HG03045 (cell line): ENCODE measurements at regions not wholly inside any gene's neighbourhood (a gene's known extent, or its start where the extent isn't known, plus 50 kb on each side); places are given as distances from the start of the nearest gene placed in this dataset.
A peak's percentile ranks its signal among the peaks of the same experiment; 100 is the strongest.

ENCODE experiments used
- ATAC-seq: cut with Tn5 transposase; IDR thresholded peaks from one replicate; pipeline ENCODE4 v1.9.1; 2021; ENCODE audit warnings: mild to moderate bottlenecking, moderate library complexity; ENCODE audit not compliant: unreplicated experiment

DNA sequence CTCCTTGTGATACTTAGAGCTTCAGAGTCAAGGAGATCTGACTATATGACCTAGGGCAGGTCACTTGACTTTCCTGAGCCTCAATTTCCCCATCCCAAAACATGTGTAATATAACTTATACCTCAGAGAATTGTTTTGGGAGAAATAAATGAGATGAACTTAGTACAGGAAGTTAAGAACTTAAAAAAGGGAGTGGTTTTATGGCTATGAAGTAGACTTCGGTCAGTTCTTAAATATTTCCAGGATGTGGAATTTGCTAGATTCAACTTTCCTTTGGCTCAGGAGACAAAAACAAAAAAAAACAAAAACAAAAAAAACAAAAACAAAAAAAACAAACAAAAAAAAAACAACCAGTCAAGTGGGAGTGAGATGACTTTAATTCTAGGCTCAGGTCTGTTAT is 116.7 kb downstream of the EDEM1 start:
- ATAC-seq: no peak

DNA sequence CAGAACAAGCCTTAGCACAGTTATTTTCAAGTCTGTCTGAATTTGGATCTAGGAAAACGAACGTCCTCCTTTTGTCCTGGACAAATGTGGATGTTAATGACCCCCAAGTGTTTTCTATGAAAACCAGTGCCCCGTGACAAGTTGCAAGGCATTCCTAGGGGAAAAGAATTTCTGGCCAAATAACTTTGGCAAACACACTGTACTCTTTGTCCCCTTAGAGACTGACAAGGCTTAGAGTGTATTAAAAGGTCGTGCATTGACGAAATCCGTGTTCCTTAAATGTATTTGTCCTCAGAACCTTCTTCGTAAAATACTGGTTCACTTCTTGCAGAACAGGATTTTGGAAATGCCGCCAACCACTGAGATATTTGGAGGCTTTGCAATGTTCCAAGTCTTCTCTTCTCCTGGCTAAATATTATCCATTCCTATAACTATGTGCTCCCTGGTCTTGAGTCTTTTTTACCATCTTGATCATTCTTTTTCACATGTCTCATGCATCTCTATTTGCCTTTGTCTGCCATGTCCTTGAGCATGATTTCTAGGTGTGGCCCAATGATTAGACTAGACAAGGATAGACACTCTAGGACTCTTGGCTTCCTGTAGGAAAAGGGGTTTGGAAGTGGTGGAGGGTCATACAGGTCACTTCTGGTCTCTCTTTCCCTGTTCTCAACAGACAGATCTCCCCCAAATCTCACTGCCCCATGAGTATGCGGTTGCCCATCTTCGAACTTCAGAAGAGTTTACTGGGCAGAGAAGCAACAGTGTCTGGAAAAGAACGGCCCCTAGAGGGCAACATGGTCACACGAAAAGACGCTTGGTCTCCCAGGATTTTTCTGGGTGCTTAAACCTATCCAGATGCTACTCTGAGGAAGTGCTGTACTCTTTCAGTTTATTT is 117.5 kb downstream of the EDEM1 start:
- peak; percentile 71 for ATAC-seq

DNA sequence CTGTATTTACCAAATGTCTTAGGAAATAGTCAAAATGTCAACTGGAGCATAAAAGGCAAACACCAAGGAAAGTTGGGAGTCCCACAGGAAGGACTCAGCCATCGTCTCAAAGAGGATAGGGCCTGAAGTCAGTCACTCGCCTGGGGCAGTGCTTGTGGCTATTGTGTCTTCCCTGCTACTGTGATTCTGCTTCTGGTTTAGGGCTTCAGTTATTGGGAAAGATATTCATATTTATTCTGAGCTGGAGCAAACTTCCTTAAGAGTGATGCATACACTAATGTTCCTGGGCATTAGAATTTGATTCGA is 118.1 kb downstream of the EDEM1 start:
- ATAC-seq: no peak

DNA sequence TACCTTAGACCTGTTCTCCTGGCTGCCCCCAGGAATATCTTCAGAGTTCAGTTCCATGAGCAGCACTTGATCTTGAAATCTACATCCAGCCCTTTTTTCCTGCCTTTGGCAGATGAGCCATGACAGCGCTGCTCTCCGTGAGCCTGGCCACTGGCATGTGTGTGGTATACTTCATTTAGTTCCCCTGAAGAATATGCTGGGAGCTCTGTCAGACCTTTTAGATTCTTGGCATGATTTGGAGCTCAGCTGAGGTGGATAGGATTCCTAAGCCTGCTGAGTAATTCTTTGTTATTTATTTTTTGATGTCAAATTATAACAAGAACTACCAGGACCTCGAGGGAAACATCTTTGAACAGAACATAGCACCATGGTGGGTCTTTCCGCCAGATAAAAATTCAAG is 121.7 kb downstream of the EDEM1 start:
- no peak for ATAC-seq

DNA sequence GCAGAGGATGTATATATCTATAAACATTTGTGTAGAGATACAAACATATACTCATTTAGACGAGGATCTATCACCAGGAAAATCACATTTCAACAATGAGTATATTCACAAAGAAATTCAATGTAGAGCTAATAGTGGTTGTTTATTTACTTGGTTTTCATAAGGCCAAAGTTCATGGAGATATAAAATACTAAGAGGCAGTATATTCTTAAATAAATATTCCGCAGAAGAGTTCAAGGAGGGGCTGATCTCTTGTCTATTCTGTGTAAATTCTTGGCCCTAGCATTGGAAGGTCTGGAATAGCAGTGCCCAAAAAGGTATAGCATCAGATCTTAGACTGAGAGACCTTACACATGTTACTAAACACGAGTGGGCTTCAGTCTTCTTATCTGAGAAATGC is 122.1 kb downstream of the EDEM1 start:
- no peak for ATAC-seq

DNA sequence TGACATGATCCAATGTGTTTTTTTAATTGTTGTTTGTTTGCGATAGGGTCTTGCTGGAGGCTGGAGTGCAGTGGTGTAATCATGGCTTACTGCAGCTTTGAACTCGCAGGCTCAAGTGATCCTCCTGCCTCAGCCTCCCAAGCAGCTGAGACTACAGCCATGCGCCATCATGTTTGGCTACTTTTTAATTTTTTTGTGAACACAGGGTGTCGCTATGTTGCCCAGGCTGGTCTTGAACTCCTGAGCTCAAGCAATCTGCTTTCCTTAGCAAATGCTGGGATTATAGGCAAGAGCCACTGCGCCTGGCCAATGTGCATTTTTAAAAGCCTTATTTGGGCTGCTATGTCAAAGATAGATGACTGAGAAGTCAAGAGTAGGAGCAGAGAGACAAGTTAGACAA is 123.0 kb downstream of the EDEM1 start:
- ATAC-seq: no peak

DNA sequence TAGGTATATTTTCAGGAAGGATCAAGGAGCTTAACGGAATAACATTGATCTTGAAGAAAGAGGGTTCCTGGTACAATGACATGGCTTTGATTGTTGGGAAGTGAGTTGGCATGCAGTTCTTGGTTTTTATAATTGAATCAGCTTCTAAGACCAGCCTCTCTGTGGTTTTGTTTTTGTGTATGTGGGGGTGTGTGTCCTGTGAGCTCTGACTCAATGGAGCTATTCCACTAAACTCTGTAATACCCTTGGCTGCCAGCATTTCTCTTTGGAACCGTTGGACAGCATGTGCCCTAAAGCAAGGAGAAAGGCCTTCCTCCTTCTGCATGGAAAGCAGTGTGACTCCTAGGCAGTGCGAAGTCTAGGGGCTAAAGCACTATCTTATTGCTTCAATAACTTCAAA is 124.8 kb downstream of the EDEM1 start:
- no peak for ATAC-seq

DNA sequence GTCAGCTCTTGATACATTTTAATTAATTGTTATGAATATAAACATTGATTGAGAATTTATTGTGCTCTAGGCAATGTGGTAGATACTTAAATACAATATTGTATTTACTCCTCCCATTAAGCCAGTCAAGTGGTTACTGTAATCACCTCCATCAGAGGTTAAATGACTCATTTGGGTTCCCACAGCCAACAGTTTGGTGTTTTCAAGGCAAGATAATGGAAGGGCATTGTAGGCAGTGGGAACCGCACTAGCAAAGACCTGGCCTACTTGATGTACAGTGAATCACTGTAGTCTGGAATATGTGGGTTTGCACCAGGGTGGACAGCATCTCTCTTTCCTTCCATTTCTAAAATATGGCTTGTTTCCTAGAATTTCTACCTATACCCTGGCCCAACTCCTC is 127.4 kb downstream of the EDEM1 start:
- no peak for ATAC-seq

DNA sequence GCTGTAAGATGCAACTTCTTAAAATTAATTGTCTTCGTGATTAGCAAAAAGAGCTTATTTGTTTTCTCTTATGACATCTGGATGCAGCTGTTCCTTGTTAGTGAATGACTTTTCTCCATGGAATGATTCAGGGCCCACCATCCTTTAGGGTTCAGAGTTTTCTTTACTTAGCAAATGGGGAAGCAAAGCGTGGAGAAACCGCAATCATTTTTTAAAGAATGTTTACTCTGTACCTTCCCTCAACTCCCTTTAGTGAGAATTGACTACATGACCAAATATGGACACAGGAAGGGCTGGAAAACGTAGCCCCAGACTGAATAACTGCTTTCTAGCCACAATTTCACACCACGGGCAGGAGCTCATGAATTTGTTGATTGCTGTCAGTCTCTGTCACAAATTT is 130.1 kb downstream of the EDEM1 start:
- ATAC-seq: no peak

DNA sequence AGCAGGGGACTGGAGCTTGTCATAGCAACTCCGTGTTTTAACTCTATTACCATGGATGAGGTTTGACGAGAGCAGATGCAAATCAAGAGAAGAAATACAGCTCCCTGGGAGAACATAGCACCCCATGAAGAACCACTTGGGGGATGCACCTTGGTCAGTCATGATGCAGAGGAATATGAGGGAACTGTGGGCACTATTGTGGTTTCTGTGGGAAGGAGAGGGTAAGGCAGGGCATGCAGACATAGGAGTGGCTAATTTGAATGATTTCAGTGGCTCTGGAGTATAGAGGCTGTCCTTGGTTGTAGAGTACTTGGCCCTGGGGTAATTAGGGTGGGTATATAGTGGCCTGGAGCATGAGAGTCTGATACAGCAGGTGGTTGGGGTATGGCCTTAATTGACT is 131.9 kb downstream of the EDEM1 start:
- no peak for ATAC-seq

DNA sequence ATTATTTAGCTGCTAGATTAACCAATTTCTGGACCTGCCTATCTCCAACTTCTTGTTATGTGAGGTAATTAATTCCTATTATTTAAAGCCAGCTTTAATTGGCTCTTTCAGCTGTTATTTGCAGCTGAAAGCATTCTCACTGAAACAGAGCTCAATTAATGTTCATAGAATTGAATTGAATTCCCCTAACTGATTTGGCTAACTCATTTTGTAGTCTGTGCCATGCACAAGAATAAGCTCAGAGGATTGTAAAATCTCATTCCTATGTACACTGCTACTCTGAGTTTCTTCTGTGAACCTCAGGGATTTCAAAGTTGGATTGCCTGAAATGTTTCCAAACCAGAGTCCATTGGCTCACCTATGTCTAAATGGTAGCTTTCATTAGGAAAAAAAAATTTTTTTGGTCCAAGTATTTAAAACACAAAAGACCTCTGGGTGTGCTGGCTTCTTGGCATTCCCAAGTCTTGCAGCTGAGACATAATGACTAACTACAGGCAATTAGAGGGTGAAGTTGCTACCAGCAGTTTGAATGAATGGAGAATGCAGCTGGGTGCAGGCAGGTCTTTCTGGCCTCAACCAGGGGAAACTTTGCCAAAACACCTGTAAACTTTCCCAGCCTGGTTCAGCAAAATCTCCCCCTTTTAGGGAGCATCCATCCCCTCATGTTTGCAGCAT is 134.3 kb downstream of the EDEM1 start:
- no peak for ATAC-seq

DNA sequence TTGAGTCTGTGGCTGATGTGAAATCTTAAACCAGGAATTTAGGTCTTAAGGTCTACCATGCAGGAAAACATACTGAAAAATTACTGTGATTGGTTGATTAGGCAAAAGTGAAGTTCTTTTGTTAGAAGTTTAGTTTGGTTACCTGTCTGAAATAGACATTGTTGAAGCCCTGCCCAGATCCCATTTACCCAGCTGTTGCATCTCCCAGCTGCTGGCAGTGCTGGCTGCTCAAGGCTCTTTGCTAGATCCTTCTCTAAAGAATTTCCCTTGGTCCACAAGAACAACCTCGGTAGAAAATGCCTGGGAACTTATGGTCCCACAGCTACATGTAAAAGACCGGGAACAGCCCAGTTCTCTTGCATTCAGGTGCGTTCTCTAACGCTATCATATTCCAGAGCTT is 137.3 kb downstream of the EDEM1 start:
- ATAC-seq: no peak

DNA sequence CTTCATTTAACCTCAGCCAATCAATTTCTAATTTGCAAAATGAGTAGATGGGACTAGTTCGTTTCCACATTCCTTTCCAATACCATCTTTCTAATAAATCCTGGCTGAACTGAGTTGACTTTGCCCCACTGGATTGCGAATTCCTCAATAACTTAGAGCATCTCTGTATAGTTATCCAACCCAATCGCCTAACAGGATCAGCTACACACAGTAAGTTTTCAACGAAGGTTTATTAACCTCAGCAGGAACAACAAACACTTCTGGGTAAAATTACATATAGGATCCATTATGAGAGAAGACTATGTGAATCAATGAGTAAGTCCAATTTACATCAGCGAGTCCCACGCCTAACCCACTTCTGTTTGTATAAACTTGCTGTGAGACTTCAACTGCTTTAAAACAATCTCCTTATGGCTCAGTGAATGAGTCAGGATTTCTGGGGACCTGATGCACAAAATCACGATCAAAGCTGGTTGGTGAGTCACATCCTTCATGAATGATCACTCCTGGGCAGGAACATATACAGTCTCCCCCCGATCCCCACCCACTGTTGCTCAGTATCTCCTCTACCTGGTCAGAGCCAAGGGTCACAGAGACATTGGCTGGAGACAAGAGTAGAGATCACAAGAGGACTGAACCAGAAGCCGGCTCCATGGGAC is 142.8 kb downstream of the EDEM1 start:
- ATAC-seq: no peak

DNA sequence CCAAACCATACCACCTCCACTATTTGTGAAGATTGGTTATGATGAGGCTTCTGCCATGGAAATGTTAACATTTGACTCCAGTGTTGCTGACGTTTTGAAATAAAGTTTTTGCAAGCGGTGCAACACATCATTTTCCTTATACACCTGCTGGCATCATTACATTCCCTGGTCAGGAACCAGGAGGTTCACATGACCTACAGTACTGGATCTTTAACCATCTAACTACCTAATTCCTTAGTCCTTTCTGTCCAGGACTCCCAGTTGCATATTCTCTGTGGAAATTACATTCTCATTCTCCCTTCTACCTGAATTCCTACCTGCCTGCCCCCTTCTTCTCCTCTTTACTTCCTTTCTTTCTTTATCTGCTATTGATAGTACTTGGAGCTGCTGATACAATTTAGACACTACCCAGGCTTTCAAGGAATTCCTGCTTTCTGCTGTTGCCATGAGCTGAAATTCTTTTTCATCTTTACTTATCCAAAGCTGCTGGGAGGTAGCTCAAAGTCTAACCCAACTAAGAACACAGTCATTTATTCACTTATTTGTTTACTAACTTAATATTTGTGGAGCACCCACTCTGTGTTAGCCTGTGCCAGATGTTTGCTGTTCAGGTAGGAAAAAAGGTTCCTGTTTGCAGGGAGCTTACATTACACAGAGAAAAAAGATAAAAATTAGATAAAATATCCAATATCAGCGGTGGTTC is 144.2 kb downstream of the EDEM1 start:
- no peak for ATAC-seq

DNA sequence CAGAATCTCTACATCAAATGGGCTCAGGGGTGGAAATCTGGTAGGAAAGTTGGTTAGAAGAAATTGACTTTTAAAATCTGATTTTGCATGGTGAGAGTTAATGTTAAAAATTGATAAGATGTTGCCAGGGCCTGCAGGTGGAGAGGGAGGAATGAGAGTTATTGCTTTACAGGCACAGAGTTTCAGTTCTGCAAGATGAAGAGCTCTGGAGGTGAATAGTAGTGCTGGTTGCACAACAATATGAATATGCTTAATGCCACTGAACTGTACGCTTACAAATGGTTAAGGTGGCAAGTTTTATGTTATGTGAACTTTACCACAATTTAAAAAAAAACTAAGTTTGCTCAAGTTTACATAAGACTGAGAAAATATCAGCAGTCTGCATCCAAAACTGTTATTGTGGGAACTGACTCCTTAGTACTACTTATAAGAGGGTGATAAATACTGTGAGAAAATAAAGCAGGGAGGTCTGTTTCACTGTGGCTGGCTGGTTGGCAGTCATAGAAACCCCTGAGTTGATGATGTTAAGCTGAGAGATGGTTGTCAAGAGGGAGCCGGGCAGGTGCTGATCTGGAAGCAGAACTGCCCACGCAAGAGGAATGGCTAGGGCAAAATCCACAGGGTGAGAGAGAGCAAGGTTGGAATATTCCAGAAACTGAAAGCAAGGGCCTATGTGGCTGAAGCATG is 144.9 kb downstream of the EDEM1 start:
- ATAC-seq: no peak

DNA sequence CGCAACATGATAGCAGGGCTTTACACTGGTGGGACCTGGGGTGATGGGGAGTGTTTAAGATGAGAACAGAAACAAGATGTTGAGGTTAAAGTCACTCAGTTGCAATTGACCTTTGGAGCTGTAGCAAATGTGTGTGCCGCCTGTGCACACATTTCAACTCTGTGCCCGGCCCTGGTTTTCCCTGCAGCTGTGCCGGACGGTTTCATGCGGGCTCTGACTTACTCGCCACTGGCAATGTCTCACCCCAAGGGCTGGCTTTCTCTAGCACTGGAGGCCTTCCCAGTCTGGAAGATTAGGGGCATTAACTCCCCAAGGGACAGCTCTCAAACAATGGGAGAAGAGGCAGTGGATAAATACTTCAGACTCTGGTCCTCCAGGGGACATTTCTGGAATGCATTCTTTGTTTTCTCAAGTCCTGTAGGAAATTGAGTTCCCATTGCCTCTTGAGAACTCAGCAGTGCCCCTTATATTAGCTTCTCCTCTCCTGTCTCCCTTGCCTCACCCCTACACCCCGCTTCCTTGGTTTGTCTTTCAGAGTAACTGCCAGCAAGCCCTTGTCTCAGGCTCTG is 152.5 kb downstream of the EDEM1 start:
- no peak for ATAC-seq

DNA sequence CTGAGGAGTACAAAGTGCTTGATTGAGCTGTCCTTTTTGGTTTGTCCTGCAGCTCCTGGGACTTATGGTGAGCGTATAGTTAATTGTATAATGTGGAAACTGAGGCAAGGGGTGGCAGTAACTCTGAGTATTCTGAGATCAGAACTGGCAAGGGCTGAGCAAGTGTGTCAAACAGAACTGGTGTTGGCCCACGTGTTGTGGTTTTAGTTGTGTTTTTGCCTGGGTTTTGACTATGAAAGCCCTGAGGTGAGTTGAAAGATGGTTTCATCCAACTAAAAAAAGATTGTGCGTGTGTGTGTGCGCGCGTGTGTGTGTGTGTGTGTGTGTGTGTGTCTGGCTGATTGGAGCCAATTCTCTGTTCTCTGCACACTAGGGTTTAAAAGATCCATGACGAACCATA is 154.1 kb downstream of the EDEM1 start:
- no peak for ATAC-seq

DNA sequence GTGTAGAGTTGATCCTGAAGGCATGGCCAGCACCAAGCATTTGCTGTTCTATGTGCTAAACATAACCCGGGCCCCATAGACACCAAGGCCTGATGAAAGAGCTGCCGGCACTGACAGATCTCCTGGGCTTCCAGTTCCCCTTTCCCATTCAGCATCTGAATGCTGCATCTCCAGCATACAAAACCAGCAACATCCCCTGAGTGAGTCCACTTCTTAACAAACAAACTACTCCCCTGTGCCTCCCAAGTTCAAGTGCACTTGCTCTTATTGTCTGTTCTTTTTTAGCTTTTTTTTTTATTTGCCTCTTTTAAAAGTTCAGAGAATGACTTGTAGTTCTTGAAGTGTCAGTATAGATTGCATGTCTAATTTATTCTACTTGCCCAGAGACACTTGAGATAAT is 156.0 kb downstream of the EDEM1 start:
- no peak for ATAC-seq

DNA sequence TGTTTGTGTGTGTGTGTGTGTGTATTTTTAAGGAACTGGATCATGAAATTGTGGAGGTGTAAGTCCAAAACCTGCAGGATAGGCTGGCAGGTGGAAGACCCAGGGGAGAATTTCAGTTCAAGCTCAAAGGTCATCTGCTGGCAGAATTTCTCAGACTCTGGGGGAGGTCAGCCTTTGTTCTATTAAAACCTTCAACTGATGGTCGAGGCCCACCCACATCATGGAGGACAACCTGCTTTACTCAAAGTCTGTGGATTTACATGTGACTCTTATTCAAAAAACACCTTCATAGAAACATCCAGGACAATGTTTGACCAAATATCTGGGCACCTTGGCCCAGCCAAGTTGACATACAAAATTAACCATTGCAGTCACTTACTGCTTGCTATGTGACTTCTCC is 157.2 kb downstream of the EDEM1 start:
- ATAC-seq: no peak

DNA sequence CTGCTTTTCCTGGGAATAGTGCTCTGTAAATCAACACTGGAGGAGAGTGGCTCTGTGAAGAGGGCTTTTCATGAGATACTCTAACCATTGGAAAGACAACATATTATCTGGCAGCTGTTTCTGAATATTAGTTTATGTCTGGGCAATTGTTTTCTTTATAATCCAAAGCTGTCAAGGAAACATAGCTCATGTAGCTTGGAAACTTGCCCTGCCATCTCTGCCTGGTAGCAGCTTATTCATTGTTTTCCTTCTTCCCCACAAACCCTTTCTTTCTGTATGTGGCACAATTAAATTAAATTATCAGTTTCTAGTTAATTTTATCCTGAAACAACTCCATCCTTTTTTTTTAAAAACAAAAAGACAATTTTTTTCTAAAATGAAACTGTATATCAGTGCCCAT is 160.0 kb downstream of the EDEM1 start:
- no peak for ATAC-seq
